T-helper 2 cell (primary cell): ENCODE measurements at regions not wholly inside any gene's neighbourhood (a gene's known extent, or its start where the extent isn't known, plus 50 kb on each side); places are given as distances from the start of the nearest gene placed in this dataset.
A peak's percentile ranks its signal among the peaks of the same experiment; 100 is the strongest.

Experiments used
- DNase-seq, 5 experiments: peaks; one replicate each; pipeline versions ENCODE4 v3.0.0 to v3.0.0-alpha.2; 2012 to 2022

DNA sequence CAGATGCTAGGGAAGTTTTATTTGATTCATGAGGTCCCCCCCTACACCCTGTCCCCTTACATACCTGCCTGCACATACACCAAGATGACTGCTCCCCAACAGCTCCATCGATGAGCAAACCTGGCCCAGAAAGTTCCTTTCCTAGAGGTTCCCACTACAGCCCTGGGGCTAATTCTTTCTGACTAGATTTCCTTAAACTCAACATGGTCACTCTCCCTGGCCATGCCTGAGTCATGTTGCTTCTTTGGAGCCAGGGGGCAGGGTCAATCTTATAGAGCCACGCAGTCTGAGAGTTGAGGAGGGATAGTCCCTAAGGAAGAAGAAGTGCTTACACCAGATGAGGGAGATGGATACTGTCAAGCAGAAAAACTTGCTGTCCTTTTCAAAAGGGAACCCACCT is 67.7 kb upstream of the GLI2 start:
- DNase-seq: no peak

GRCh38 chr2:120669121-120669952 is 66.3 kb upstream of the GLI2 start:
- DNase-seq: no peak

GRCh38 chr2:120669971-120670370 is 65.7 kb upstream of the GLI2 start:
- DNase-seq: no peak

DNA sequence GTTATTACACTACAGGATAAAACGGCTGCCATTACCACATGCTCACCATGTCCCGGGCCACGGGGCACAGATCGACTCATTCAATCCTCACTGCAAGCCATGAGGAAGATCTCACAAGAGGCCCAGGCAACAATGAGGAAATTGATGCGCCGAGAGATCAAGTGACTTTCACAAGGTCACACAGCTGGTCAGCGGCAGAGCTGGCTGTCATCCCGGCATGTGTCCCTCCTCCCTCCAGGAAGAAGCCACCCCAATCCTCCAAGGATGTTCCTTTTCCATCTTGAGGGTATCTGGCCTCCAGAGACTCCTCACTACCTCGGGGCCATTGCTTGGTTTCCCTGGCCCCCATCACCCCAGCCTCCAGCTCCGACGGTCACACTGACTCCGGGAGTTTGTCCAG is 65.3 kb upstream of the GLI2 start:
- no peak for DNase-seq

DNA sequence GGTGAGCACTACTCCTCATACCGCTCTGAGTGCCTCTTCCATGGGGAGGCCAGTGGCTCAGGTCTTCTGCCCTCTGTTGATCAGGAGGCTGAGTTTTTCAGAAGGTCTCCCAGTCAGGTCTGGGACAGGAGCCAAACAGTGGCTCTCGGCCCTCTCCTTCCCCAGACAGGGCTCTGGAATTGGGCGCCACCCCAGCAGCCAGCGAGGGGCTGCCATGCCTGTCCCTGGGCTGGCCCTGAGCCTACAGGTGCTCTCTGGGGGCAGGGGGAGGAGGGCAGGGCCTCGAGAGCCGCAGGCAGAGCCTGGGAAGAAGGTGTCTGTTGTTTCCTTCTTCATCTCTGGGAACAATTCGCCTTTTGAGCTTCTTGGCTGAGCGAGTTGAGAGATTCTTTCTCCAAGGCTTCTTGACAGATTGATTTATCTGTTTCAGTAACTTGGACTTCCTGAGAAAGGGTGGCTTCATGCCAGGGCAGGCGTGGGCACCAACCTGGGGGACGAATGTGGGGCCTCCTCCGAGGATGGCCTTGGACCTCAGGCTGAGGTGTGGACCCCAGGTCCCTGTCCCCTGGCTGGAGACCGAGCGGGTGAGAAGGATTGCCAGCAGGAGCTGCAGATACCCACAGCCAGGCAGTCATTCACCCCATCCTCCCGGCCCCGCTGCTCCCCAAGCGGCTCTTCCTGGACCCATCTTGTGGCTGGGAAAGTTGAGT is 64.7 kb upstream of the GLI2 start:
- no peak for DNase-seq

DNA sequence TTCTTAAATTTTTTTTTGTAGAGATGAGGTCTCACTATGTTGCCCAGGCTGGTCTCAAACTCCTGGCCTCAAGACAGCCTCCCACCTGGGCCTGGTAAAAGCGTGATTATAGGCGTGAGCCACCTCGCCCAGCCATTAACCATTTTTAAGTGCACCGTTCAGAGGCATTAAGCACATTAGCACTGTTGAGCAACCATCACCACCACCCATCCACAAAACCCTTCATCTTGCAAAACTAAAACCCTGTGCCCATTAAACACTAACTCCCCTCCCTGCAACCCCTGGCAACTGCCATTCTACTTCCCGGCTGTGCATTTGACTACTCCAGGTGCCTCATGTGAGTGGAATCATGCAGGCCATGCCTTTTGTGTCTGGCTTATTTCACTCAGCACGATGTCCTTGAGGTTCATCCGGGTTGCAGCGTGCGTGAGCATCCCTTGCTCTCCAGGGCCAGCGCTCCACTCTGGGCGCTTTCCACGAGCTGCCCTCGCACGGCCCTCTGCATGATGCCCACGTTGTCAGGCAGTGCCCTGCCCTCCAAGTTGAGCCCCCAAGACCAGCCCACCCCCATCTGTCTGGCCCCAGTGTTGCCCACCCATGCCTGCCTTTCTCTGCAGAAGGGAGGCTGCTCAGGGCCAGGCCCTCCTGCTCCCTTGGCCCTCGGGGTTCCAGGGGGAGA is 63.0 kb upstream of the GLI2 start:
- no peak for DNase-seq

DNA sequence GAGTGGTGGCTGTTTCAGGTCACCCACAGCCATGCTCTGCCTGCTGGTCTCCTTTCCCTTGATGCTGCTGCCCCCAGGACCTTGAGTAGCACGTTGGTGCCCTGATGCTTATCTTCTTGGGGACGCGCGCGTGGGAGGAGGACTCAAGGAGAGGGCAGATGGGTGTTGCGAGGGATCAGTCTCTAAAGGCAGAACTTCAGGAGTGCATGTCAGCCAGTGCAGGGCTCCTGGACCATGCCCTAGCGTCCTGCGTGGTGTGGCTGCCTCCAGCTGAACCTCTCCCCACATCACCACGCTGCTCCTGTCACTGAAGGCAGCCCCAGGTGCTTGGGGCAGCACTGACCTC is 62.5 kb upstream of the GLI2 start:
- no peak for DNase-seq

GRCh38 chr2:120673571-120674061 is 62.1 kb upstream of the GLI2 start:
- DNase-seq: no peak

GRCh38 chr2:120674246-120675170 is 61.2 kb upstream of the GLI2 start:
- DNase-seq: no peak

DNA sequence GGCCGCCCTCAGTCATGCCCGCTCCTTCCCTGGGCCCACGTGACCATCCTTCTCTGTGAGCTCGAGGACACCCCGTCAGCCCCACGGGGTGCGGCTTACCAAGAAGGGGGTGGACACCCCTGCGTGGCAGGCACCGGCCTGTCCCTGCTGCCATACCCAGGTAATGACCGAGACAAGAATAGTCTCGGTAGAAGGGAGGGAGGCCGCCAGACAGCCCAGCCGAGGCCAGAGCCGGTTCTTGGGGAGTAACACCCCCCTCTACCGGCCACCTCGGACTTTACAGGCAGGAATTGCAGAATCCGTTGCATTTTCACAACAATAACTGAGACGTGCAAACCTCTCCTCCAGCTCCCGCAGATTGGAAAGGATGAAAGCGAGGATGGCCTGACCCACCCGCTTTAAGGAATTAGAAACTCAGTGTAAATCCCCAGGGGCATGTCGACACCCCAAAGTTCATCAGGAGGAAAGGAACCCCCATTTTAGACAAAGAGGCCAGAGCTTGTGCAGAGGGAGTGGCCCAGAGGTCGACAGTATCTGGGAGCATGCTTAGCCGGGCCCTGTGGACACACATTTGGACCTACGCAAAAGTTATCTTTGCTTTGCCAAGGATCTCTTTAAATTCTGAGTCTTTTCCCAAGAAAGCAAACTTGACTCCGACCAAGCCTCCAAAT is 60.1 kb upstream of the GLI2 start:
- peak in 2 of 5 experiments; percentile 9 to 31 for DNase-seq

DNA sequence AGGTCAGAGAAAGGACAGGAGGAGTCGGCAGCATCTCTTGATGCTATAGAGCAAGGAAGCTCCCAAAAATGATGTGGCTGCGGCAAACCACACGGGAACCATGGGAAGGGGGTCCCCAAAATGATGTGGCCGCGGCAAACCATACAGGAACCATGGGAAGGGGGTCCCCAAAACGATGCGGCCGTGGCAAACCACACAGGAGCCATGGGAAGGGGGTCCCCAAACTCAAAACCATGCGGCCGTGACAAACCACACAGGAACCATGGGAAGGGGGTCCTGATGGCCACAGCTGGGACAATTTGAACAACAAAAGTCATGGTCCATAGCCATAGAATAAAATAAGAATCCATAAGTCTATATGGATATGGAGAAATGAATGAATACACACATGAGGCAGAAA is 58.4 kb upstream of the GLI2 start:
- no peak for DNase-seq

DNA sequence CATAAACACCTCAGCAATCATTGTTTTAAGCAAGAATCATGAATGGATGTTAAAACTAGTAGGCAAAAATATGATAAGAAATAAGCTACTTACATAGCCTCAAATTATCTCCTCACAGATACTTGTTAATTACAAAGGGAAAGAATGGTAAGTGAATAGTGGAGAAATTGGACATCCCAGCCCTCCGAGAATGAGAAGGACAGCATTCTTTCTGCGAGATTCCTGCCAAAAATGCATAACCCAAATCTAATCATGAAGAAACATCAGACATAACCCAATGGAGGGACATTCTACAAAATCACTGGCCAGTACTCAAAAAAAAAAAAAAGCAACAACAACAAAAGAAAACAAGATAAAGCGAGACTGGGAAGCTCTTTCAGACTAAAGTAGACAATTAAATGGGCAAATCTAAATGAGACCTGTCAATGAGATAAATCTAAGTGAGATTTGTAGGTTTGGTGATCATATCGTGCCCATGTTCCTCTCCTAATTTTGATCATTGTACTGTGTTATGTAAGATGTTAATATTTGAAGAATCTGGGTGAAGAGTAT is 57.9 kb upstream of the GLI2 start:
- no peak for DNase-seq

DNA sequence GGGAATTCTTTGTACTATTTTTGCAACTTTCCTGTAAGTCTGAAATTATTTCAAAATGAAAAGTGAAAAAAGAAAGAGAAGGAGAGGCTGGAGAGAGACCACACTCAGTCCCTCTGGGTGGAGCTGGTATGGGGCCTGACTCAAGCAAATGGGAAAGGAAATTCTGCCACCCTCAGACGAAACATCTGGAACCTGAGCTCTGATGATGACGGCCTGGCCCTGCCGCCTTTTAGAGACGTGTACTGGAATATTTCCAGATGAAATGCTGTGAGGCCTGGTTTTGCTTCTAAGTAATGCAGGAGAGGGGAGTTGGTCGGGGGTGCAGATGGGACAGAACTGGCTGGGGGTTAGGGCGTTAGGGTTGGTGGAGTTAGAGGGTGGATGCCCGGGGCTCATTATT is 57.4 kb upstream of the GLI2 start:
- no peak for DNase-seq

DNA sequence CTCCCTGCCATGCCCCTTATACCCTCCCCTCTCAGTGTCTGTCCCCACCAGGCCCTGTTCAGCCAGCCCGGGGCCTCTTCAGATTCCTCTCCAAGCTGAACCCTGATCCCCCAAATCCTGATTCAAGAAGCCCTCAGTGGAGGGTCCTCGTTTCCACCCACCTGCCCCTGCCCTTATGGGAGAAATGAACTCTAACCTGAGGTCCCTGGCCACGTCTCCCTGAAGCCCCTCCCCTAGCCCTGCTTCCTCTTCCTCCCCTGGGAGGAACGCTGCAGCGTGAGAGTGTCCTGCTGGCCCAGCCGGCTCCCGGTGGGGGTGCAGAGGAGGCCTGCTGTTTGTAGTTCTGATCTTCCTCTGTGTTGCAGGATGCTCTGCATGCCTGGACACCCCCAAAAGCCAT is 56.7 kb upstream of the GLI2 start:
- DNase-seq: no peak

- DNase-seq: no peak
These were observed 56.1 kb upstream of the GLI2 start for GRCh38 chr2:120679526-120679925.

- DNase-seq: peak; percentile 13 to 77 (median 46)
These were observed 55.4 kb upstream of the GLI2 start for GRCh38 chr2:120680136-120680761.

- no peak for DNase-seq
These were observed 54.5 kb upstream of the GLI2 start for GRCh38 chr2:120681181-120681580.

DNA sequence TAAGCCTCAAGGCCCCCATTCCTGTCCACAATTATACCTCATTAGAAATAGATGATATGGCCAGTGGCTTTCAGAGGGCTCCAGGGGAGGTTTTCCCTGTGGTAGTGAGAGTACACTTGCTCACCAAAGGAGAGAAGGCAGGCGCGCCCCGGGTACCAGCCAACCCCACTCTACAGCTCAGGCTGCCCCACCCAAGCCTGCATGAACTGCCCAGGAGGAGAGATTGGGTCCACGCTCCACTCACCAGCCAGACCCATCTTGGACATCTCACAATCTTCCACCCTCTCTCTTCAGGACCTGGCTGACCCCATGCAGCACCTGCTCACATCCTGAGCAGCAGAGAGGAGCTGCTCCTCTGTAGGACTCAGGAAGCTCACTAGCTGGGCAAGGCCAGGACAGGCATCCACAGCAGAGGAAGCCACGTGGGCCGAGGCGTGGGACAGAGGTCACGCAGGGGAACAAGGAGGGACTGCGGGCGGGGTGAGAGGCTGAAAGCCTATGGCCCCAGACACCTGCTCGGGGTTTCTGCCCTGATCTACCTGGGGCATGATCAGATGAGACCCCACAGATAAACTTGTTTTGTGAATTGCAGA is 53.9 kb upstream of the GLI2 start:
- DNase-seq: no peak

DNA sequence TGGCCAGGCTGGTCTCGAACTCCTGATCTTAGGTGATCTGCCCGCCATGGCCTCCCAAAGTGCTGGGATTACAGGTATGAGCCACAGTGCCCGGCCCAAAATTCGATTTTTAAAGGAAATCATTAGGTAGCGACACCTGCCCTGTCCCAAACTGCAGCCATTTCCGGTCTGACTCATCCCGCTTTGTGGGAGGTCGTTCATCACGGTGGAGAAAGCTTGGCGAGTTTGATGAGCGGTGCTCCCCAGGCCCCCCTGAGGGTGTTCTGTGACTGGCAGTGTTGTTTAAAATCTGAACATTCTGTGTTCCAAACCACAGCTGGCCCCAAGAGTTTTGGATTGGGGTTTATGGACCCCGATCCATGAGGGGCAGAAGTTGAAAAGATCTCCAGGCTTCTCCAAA is 53.0 kb upstream of the GLI2 start:
- no peak for DNase-seq

DNA sequence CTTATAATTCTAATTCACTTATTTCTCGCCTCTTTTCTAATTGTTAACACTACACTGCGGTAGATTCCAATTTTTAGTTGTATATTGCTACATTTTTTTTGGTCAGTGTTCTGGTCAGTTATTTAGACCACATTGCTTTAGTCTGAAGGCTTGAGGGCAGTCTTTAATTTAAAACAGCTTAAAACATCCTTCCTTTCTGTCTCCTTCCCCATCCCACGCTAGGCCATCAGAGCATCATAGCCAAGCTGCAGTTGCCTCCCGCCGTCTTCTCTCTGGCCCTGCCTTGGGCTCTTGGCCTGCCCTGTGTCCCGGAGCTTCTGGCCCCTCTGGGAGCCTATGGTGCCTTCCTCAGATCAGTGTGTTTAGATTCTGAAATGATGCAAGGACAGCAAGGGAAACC is 52.6 kb upstream of the GLI2 start:
- DNase-seq: no peak

DNA sequence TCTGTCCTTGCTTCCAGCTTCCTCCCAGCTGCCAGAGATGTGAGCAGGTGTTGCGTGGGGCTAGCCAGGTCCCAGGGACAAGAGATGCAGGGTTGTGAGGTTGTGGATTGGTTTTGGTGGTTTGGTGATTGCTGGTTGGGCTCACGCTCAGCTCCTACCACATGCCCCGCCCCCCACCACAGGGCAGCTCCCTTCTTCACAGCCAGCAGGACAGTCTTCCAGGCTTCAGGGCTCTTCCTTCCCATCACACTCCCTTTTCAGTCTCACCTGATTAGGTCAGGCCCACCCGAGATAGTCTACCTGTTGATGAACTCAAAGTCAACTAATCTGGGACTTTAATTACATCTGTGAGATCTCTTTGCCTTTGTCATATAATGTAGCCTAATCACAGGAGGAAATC is 52.0 kb upstream of the GLI2 start:
- DNase-seq: no peak
